Type B pancreatic cell (in vitro differentiated cells): ENCODE measurements at regions not wholly inside any gene's neighbourhood (a gene's known extent, or its start where the extent isn't known, plus 50 kb on each side); places are given as distances from the start of the nearest gene placed in this dataset.
"Not testable (repeated sequence)": the region's sequence is repeated elsewhere in the genome, so short reads cannot be mapped to it uniquely, and the experiment has no call there.

Experiments used
- DNase-seq: peaks from one replicate; pipeline ENCODE4 v3.0.0; 2021; ENCODE audit warnings: mixed read lengths; ENCODE audit not compliant: unreplicated experiment; ENCODE audit errors: extremely low spot score
- H3K27ac Mint-ChIP-seq: 2 replicates; pipeline ENCODE4 v1.8.0; 2021; ENCODE audit warnings: mild to moderate bottlenecking, mixed read lengths
- H3K27me3 Mint-ChIP-seq: 2 replicates; pipeline ENCODE4 v1.8.0; 2021; ENCODE audit warnings: mixed read lengths
- H3K36me3 Mint-ChIP-seq: 2 replicates; pipeline ENCODE4 v1.8.0; 2021; ENCODE audit warnings: mixed read lengths
- H3K4me1 Mint-ChIP-seq: one replicate; pipeline ENCODE4 v1.8.0; 2021; ENCODE audit warnings: mixed read lengths; ENCODE audit not compliant: unreplicated experiment
- H3K4me3 Mint-ChIP-seq: 2 replicates; pipeline ENCODE4 v1.8.0; 2021; ENCODE audit warnings: mild to moderate bottlenecking, mixed read lengths
- H3K9me3 Mint-ChIP-seq: 2 replicates; pipeline ENCODE4 v1.8.0; 2021; ENCODE audit warnings: mixed read lengths
- TF ChIP-seq, protein P1 (sequence below): fragments of 200-600 bp; sonication (generic); conservative IDR thresholded peaks from 2 replicates; pipeline ENCODE4 v1.5.0; 2021; ENCODE audit warnings: antibody characterized with exemption, mild to moderate bottlenecking

DNA sequence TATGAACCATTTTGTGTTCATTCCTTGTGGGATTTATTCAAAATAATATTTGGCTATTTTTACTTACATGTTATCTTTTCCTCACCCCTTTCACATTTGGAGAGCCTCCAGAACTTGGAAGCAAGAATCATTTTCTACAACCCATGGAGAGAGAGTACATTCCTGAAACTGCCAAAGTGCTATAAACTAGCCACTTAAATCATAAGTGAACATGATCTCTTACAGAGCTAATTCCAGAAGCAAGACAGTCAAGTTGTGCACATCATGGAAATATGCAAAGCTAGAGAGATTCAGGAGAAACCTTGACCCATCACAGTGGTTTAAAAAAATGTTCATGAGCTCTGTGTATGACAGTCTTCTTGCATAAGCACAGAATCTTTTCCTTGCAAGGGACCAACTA, 883.6 kb upstream of the C9orf72 start:
- TF ChIP-seq, protein P1, sequence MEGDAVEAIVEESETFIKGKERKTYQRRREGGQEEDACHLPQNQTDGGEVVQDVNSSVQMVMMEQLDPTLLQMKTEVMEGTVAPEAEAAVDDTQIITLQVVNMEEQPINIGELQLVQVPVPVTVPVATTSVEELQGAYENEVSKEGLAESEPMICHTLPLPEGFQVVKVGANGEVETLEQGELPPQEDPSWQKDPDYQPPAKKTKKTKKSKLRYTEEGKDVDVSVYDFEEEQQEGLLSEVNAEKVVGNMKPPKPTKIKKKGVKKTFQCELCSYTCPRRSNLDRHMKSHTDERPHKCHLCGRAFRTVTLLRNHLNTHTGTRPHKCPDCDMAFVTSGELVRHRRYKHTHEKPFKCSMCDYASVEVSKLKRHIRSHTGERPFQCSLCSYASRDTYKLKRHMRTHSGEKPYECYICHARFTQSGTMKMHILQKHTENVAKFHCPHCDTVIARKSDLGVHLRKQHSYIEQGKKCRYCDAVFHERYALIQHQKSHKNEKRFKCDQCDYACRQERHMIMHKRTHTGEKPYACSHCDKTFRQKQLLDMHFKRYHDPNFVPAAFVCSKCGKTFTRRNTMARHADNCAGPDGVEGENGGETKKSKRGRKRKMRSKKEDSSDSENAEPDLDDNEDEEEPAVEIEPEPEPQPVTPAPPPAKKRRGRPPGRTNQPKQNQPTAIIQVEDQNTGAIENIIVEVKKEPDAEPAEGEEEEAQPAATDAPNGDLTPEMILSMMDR, result no peak
- Mint-ChIP-seq H3K27me3 (no peaks in the 10 kb centered on the region), H3K36me3 (no peaks in the 10 kb centered on the region), H3K4me3 (no peak overlapping the region), H3K4me1 (no peaks in the 10 kb centered on the region), H3K9me3 (no peaks in the 10 kb centered on the region), H3K27ac (no peak overlapping the region)
- DNase-seq, result no peak

DNA sequence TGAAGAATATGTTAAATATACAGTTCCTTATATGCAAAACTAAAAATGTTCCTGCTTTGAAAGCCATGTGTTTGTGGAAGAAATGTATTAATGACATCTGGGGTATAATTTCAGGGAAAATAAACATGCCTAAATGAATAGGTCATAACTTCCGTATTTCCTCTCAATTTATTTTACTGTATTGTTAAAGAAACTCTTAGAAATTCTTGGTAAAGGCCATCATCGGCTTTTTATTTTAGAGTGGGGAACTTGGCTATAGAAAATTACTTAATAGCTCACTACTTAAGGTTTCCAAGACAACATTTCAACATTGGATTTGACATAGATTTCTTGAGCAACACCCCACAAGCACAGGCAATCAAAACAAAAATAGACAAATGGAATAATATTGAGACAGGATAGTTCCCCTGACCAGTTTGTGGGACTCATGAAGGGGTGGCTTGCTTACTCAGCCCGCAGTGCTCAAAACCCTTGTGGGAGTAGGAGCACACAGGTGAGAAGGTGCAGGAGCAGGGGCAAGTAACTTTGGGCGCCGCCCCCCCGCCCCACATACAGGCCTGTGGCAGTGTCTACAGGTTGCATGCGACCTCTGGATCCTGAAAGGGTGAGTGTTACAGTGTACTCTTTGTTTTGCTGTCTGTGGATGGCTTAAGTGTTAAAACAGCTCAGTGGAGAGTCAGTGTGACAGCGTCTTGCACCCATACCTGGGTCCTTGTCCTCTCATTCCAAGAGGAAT, 891.4 kb upstream of the C9orf72 start:
- H3K9me3 Mint-ChIP-seq, result no peaks in the 10 kb centered on the region
- no peak overlapping the region for H3K27ac Mint-ChIP-seq
- H3K4me1 Mint-ChIP-seq, result no peaks in the 10 kb centered on the region
- no peaks in the 10 kb centered on the region for H3K27me3 Mint-ChIP-seq
- TF ChIP-seq, protein P1, result no peak
- H3K4me3 Mint-ChIP-seq, result no peak overlapping the region
- no peaks in the 10 kb centered on the region for H3K36me3 Mint-ChIP-seq
- no peak for DNase-seq

DNA sequence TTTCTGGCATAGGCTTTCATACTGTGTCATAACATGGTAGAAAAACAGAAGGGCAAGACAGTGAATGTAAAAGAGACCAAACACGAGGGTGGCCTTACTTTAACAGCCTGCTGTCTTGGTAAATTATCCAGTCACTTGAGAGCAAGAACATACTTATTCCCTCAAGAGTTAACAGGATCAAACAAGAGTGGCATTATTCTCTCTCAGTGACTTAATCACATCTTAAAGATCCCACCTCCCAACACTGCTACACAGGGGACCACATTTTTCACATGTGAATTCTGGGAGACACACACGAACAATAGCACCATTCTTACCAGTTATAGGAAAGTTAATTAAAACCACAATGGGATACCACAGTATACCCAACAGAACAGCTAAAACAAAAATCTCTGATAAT, 898.0 kb upstream of the C9orf72 start:
- TF ChIP-seq, protein P1, result no peak
- Mint-ChIP-seq H3K27me3 (no peaks in the 10 kb centered on the region), H3K9me3 (no peaks in the 10 kb centered on the region), H3K36me3 (no peaks in the 10 kb centered on the region), H3K27ac (no peak overlapping the region), H3K4me3 (no peak overlapping the region), H3K4me1 (no peaks in the 10 kb centered on the region)
- DNase-seq, result no peak

DNA sequence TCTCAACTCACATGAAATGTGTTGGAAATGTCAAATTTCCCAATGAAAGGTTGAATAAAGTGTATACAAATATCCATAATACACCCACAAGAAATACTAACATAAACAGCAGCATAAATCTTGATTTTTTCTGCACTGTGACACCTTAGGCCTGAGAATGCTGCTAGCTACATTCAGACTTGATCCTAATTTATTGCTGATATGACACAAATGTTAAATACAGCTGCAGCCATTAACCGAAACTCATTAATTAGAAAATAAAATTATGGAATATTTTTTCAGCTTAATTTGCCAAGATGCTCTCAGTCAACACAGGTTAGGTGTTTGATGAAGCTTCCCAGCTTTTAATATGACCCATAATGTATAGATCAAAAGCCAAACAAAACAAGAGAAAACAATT, 914.3 kb upstream of the C9orf72 start:
- Mint-ChIP-seq H3K27ac (no peak overlapping the region), H3K36me3 (no peaks in the 10 kb centered on the region), H3K4me1 (no peaks in the 10 kb centered on the region), H3K4me3 (no peak overlapping the region), H3K27me3 (no peaks in the 10 kb centered on the region), H3K9me3 (no peaks in the 10 kb centered on the region)
- no peak for DNase-seq
- TF ChIP-seq, protein P1, result no peak

DNA sequence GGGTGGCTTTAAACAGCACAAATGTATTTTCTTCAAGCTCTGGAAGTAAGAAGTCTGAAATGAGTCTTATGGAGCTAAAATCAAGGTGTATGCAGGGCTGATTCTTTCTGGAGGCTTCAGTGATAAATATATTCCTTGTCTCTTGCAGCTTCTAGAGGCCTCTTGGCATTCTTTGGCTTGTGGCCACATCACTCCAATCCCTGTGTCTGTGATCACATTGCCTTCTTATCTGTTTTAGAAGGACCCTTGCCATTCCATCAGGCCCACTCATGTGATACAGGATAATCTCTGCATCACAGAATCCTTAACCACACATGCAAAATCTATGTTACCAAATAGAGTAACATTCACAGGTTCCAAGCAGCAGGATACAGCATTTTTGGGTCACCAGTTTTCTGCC, 917.8 kb upstream of the C9orf72 start:
- Mint-ChIP-seq H3K9me3 (no peaks in the 10 kb centered on the region), H3K27me3 (no peaks in the 10 kb centered on the region), H3K27ac (no peak overlapping the region), H3K4me1 (no peaks in the 10 kb centered on the region), H3K4me3 (no peak overlapping the region), H3K36me3 (no peaks in the 10 kb centered on the region)
- DNase-seq, result no peak
- TF ChIP-seq, protein P1, result no peak

DNA sequence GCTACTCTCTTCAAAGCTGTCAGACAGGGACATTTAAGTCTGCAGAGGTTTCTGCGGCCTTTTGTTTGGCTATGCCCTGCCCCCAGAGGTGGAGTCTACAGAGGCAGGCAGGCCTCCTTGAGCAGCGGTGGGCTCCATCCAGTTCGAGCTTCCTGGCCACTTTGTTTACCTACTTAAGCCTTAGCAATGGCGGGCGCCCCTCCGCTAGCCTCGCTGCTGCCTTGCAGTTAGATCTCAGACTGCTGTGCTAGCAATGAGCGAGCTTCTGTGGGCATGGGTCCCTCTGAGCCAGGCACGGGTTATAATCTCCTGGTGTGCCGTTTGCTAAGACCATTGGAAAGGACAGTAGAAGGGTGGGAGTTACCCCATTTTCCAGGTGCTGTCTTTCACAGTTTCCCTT, 924.9 kb upstream of the C9orf72 start:
- not testable (repeated sequence) for H3K27me3 Mint-ChIP-seq, DNase-seq, H3K36me3 Mint-ChIP-seq, H3K4me3 Mint-ChIP-seq, H3K9me3 Mint-ChIP-seq, H3K4me1 Mint-ChIP-seq, H3K27ac Mint-ChIP-seq
